ENCODE measurements at regions not wholly inside any gene's neighbourhood (a gene's known extent, or its start where the extent isn't known, plus 50 kb on each side); places are given as distances from the start of the nearest gene placed in this dataset.

DNA sequence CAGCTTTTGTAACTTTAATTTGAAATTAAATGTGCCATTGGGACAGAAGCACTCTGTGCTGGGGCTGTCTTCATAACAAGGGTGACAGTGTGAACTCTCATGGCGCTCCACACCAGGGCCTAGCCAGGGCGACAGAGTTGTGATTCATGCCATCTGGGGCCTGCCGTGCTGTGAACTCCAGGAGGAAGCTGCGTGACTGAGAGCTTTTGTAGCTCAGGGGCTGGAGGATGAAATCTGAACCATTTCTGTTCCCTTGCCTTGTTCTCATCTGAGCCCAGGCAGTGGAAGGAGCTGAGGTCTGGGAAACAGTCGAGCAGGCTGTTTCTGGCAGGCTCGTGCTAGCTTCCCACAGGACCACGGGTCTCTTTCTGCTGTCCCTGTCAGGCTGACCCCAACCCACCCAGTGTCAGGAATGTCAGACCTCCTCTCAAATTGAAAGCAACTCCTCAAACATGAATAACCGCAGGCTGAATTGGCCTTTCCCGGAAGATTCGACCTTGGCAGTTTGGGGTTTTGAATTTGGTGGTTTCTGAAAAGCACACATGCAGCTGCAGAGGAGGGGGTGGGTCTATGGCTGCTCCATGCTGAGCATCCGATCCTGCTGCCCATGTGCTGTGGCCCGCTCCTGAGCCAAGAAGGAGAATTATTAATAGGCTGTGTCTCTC, 69.2 kb upstream of the RPS23 start:
- TF ChIP-seq POLR2AphosphoS5 (IDR thresholded peaks at IDR 0.05; ENCODE audit: low read depth, low read length), result no peak
- peak; percentile 61; the same call in 1 of the 2 replicates for TF ChIP-seq ZFX (IDR thresholded peaks at IDR 0.05)
- TF ChIP-seq POLR2A (IDR thresholded peaks at IDR 0.05; ENCODE audit: borderline replicate concordance, extremely low read depth, insufficient read depth, insufficient read length), result peak; percentile 7
- CTCF ChIA-PET, result interaction anchor here (4.1 kb wide), 1 partner anchor 35 kb away, joined by 16 read pairs; no protein-coding TSS in a partner anchor

DNA sequence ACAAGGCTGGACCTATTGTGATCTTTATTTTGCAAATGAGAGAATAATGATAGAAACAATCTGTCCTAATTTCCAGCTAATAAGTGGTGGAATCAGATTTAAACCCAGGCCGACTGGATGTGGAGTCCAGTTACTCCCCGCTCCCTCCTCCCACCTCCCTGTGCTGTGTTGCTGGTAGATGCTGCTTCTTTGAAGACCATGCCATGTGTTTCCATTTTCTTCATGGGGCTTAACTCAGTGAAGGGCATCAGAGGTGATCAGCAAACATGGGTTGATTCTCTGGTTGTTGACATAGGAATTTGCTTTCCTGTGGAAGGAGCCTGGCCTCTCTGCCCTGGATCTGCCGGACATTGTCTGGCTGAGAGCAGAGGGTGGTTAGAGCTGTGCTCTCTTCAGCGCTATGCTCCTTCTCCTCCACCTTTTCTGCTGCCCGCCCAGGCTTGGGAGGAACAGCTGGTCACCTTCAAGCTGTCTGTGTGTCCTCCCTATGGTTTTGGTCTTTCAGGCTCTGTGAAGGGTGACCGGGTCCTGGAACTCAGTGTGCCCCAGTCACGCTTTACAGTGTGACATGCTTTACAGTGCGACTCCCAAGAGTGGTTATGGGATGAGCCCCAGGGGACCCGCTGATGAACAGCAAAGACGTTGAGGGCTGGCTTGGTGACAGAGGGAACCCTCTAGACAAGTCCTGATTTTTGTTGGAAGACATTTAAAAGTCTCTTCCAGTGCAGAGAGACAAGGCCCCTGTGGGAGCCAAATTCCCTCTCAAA, 68.4 kb upstream of the RPS23 start:
- Histone ChIP-seq H3K36me3 (ENCODE audit: control insufficient read depth in 1 of 2, insufficient read depth in 2 of 2, low read length in 2 of 2) (no peaks in the 10 kb centered on the region), H4K20me1 (ENCODE audit: insufficient read depth) (no peaks in the 10 kb centered on the region), H3K9me3 (ENCODE audit: control insufficient read depth in 1 of 2, insufficient read depth in 1 of 2, low read depth in 1 of 2, low read length in 2 of 2) (no peaks in the 10 kb centered on the region), H2AFZ (ENCODE audit: low read depth, low read length, poor library complexity, severe bottlenecking) (no peak overlapping the region), H3K4me3 (replicated peaks in 1 of 2; ENCODE audit: low read depth in 1 of 2, low read length in 2 of 2) (no peak overlapping the region), H3K27ac (ENCODE audit: low read depth, low read length) (no peak overlapping the region), H3K9ac (ENCODE audit: low read length) (no peak overlapping the region), H3K79me2 (ENCODE audit: insufficient read depth, low read length) (no peaks in the 10 kb centered on the region), H3K4me1 (ENCODE audit: control insufficient read depth in 1 of 2, insufficient read depth in 2 of 2, low read length in 2 of 2) (peaks cover 6 to 29% of the 10 kb centered on the region in 2 experiments; a peak in 3 of 4 replicates), H3K9me2 (ENCODE audit: insufficient read depth) (no peaks in the 10 kb centered on the region), H3K27me3 (ENCODE audit: insufficient read depth, low read length) (no peaks in the 10 kb centered on the region), H3K4me2 (ENCODE audit: low read length) (no peak overlapping the region)
- no peak for ATAC-seq
- intact Hi-C loops (cut with micrococcal nuclease), result no loop called here
- DNase-seq (ENCODE audit: low read depth, low spot score), result no peak
- ChIA-PET RAD21 (ENCODE audit: low non-redundant PET in 1 of 2, low total read pairs in 2 of 2, uncharacterized antibody in 2 of 2, unreplicated experiment in 2 of 2) (no interaction called here), CTCF (interaction anchor here (4.1 kb wide), 1 partner anchor 34 kb away, joined by 16 read pairs; no protein-coding TSS in a partner anchor), POLR2A (no interaction called here)
- no TSS peak for BruUV-seq (replicated peaks)
- TF ChIP-seq, protein P1, sequence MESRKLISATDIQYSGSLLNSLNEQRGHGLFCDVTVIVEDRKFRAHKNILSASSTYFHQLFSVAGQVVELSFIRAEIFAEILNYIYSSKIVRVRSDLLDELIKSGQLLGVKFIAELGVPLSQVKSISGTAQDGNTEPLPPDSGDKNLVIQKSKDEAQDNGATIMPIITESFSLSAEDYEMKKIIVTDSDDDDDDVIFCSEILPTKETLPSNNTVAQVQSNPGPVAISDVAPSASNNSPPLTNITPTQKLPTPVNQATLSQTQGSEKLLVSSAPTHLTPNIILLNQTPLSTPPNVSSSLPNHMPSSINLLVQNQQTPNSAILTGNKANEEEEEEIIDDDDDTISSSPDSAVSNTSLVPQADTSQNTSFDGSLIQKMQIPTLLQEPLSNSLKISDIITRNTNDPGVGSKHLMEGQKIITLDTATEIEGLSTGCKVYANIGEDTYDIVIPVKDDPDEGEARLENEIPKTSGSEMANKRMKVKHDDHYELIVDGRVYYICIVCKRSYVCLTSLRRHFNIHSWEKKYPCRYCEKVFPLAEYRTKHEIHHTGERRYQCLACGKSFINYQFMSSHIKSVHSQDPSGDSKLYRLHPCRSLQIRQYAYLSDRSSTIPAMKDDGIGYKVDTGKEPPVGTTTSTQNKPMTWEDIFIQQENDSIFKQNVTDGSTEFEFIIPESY (IDR thresholded peaks at IDR 0.05; ENCODE audit: extremely low read depth, insufficient replicate concordance, low read length), result no peak
- TF ChIP-seq, protein P2, sequence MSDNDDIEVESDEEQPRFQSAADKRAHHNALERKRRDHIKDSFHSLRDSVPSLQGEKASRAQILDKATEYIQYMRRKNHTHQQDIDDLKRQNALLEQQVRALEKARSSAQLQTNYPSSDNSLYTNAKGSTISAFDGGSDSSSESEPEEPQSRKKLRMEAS (IDR thresholded peaks at IDR 0.05), result no peak
- TF ChIP-seq EZH2phosphoT487 (IDR thresholded peaks at IDR 0.05; ENCODE audit: borderline replicate concordance), result no peak
- TF ChIP-seq TCF7L2 (IDR thresholded peaks at IDR 0.05; ENCODE audit: borderline replicate concordance, extremely low read depth, insufficient read depth, insufficient read length), result no peak
- TF ChIP-seq CEBPB (IDR thresholded peaks at IDR 0.05; ENCODE audit: low read depth), result no peak
- no peak for TF ChIP-seq RAD21 (IDR thresholded peaks at IDR 0.05; ENCODE audit: low read depth)
- TF ChIP-seq SRF (IDR thresholded peaks at IDR 0.05; ENCODE audit: low read depth), result no peak
- no peak for TF ChIP-seq POLR2AphosphoS5 (IDR thresholded peaks at IDR 0.05; ENCODE audit: low read depth, low read length)
- no peak for TF ChIP-seq ELF1 (IDR thresholded peaks at IDR 0.05; ENCODE audit: borderline replicate concordance, low read depth)
- TF ChIP-seq, protein P3, sequence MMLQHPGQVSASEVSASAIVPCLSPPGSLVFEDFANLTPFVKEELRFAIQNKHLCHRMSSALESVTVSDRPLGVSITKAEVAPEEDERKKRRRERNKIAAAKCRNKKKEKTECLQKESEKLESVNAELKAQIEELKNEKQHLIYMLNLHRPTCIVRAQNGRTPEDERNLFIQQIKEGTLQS (IDR thresholded peaks at IDR 0.05), result no peak
- no peak for TF ChIP-seq YY1 (IDR thresholded peaks at IDR 0.05; ENCODE audit: extremely low read depth, insufficient replicate concordance, low read depth, low read length)
- TF ChIP-seq EZH2 (IDR thresholded peaks at IDR 0.05), result no peak

More for the DNA sequence above, 69.2 kb upstream of the RPS23 start:
- Histone ChIP-seq H3K4me3 (replicated peaks in 1 of 2; ENCODE audit: low read depth in 1 of 2, low read length in 2 of 2) (no peak overlapping the region), H3K9ac (ENCODE audit: low read length) (no peak overlapping the region), H3K9me3 (ENCODE audit: control insufficient read depth in 1 of 2, insufficient read depth in 1 of 2, low read depth in 1 of 2, low read length in 2 of 2) (no peaks in the 10 kb centered on the region), H2AFZ (ENCODE audit: low read depth, low read length, poor library complexity, severe bottlenecking) (no peak overlapping the region), H3K4me2 (ENCODE audit: low read length) (no peak overlapping the region), H3K27me3 (ENCODE audit: insufficient read depth, low read length) (no peaks in the 10 kb centered on the region), H3K79me2 (ENCODE audit: insufficient read depth, low read length) (no peaks in the 10 kb centered on the region), H4K20me1 (ENCODE audit: insufficient read depth) (no peaks in the 10 kb centered on the region), H3K9me2 (ENCODE audit: insufficient read depth) (no peaks in the 10 kb centered on the region), H3K4me1 (ENCODE audit: control insufficient read depth in 1 of 2, insufficient read depth in 2 of 2, low read length in 2 of 2) (peaks cover 10 to 36% of the 10 kb centered on the region in 2 experiments; a peak in 3 of 4 replicates), H3K36me3 (ENCODE audit: control insufficient read depth in 1 of 2, insufficient read depth in 2 of 2, low read length in 2 of 2) (no peaks in the 10 kb centered on the region), H3K27ac (ENCODE audit: low read depth, low read length) (no peak overlapping the region)
- ATAC-seq (no peak), DNase-seq (ENCODE audit: low read depth, low spot score) (no peak)
- no TSS peak for BruUV-seq (replicated peaks)
- POLR2A ChIA-PET, result no interaction called here
- intact Hi-C loops (cut with micrococcal nuclease), result no loop called here
- RAD21 ChIA-PET (ENCODE audit: low non-redundant PET in 1 of 2, low total read pairs in 2 of 2, uncharacterized antibody in 2 of 2, unreplicated experiment in 2 of 2), result interaction anchor here in 1 of 2 experiments (0.6 kb wide), 1 partner anchor 1207 kb away, joined by 3 read pairs; no protein-coding TSS in a partner anchor
